ENCODE measurements at regions not wholly inside any gene's neighbourhood (a gene's known extent, or its start where the extent isn't known, plus 50 kb on each side); places are given as distances from the start of the nearest gene placed in this dataset.
"Not testable (repeated sequence)": the region's sequence is repeated elsewhere in the genome, so short reads cannot be mapped to it uniquely, and the experiment has no call there.

DNA sequence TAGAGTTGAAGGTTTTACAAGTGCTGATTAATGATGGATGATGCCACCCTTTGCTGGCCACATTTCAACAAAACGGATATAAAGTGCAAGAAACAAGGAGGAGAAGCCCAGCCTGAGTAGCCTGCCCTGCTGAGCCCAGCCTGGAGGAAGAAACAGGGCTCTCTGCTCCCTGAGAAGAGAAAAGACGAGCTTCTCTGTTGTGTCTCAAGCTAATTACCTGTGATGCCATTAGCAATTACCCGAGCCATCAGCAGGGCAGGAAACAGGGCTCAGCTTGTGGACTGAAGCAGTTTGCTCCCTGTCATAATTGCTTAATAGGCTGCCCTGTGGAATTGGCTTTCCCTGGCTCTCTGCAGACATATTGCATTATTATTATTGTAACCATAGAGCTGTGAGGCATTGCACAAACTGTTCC is 709.3 kb upstream of the AUTS2 start:
- ChIA-PET CTCF (no interaction called here), POLR2A (no interaction called here)
- DNase-seq (ENCODE audit: extremely low spot score) = no peak
- TF ChIP-seq, protein P1, sequence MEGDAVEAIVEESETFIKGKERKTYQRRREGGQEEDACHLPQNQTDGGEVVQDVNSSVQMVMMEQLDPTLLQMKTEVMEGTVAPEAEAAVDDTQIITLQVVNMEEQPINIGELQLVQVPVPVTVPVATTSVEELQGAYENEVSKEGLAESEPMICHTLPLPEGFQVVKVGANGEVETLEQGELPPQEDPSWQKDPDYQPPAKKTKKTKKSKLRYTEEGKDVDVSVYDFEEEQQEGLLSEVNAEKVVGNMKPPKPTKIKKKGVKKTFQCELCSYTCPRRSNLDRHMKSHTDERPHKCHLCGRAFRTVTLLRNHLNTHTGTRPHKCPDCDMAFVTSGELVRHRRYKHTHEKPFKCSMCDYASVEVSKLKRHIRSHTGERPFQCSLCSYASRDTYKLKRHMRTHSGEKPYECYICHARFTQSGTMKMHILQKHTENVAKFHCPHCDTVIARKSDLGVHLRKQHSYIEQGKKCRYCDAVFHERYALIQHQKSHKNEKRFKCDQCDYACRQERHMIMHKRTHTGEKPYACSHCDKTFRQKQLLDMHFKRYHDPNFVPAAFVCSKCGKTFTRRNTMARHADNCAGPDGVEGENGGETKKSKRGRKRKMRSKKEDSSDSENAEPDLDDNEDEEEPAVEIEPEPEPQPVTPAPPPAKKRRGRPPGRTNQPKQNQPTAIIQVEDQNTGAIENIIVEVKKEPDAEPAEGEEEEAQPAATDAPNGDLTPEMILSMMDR (IDR thresholded peaks at IDR 0.05; ENCODE audit: control extremely low read depth, extremely low read depth, low read depth, missing control alignments) = no peak

- CTCF ChIA-PET = interaction anchor here (1.2 kb wide), 1 partner anchor 19 kb away, joined by 3 read pairs; no protein-coding TSS in a partner anchor
- TF ChIP-seq, protein P1 (IDR thresholded peaks at IDR 0.05; ENCODE audit: control extremely low read depth, extremely low read depth, low read depth, missing control alignments) = no peak
These were observed 706.0 kb upstream of the AUTS2 start for GRCh38 chr7:68892236-68892635.

DNA sequence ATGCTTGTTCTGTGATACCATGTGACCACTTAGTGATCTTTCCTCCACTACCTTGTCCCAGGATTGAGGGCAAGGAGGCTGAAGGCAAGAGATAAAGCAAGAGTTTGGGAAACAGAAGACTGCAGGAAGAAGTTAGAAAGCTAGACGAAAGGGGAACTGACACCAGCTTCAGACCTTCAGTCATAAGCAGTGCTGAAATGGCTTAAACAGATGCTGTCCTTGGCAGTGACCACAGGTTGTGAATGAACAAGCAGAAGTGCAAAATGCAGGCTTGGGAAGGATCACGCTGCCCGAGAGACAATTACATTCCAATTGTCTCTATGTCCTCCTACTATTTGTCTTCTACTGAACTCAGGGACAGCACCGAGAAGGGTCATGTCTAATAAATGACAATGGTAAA is 704.9 kb upstream of the AUTS2 start:
- TF ChIP-seq, protein P1 (IDR thresholded peaks at IDR 0.05; ENCODE audit: control extremely low read depth, extremely low read depth, low read depth, missing control alignments) = no peak
- DNase-seq (ENCODE audit: extremely low spot score) = no peak
- CTCF ChIA-PET = no interaction called here
- POLR2A ChIA-PET = no interaction called here

More at GRCh38 chr7:68892236-68892635, 706.0 kb upstream of the AUTS2 start:
- POLR2A ChIA-PET = no interaction called here
- no peak for DNase-seq (ENCODE audit: extremely low spot score)

DNA sequence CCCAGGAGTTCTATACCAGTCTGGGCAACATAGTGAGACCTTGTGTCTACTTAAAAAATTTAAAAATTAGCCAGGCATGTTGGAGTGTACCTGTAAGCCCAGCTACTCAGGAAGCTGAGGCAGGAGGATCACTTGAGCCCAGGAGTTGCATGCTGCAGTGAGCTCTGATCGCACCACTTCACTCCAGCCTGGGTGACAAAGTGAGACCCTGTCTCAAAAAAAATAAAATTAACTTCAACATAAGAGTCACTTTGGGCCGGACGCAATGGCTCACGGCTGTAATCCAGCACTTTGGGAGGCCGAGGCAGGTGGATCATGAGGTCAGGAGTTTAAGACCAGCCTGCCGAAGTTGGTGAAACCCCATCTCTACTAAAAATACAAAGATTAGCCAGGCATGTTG is 699.1 kb upstream of the AUTS2 start:
- DNase-seq (ENCODE audit: extremely low spot score); POLR2A ChIA-PET; CTCF ChIA-PET: not testable (repeated sequence)

DNA sequence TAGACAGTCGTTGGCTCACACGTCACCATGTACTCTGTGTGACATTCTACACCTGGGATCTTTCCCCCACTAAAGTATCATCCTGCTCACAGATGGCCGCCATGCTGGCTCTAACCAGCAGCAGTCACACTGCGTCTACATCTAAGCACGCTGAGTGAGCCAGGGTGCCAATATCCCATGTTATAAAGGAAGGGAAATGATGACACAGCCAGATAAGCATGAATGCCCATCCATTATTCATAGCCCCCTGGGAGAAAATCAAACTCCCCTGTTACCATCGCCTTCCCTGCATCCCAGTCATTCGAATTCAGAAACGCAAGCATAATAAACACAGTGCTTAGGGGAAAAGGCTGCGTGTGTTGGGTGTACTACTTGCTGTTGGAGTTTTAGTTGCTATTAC is 698.2 kb upstream of the AUTS2 start:
- TF ChIP-seq, protein P1 (IDR thresholded peaks at IDR 0.05; ENCODE audit: control extremely low read depth, extremely low read depth, low read depth, missing control alignments) = no peak
- POLR2A ChIA-PET = no interaction called here
- DNase-seq (ENCODE audit: extremely low spot score) = no peak
- CTCF ChIA-PET = no interaction called here

DNA sequence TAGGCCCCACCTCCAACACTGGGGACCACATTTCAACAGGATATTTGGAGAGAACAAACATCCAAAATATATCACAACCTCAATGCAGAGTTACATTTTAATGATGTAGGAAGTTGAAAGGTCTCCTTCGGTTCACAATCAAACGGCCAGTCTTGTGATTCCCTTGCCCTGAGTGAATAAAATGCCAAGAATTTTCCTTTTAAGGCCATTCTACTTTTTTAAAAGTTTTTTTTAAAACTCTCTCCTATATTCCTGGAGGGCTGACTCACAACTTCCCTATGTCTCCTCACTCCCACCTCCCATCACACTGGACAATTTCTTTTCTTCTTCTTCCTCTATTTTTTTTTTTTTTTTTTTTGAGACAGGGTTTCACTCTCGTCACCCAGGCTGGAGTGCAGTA is 693.6 kb upstream of the AUTS2 start:
- DNase-seq (ENCODE audit: extremely low spot score) = no peak
- TF ChIP-seq, protein P1 (IDR thresholded peaks at IDR 0.05; ENCODE audit: control extremely low read depth, extremely low read depth, low read depth, missing control alignments) = no peak
- ChIA-PET CTCF (no interaction called here), POLR2A (no interaction called here)

DNA sequence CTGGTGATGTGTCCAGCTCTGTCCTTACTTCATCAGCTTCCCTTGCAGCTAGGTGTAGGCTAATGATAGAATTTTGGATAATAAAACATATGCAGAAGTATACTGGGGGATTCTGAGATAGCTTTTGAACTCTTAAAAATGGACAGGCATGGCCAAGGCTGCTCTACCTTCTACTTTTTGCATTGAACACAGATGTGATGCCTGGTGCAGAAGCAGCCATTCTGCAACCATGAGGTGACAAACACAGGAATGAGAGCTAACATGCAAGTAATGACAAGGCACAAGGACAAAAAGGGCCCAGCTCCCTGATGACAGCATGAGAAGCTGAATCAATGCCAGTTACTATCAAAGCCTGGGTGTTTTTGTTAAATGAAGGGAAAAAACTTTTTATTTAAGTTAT is 686.5 kb upstream of the AUTS2 start:
- ChIA-PET POLR2A (no interaction called here), CTCF (interaction anchor here (0.8 to 1.3 kb wide), 2 partner anchors 39 to 59 kb away, joined by 3 read pairs; no protein-coding TSS in a partner anchor)
- TF ChIP-seq, protein P1 (IDR thresholded peaks at IDR 0.05; ENCODE audit: control extremely low read depth, extremely low read depth, low read depth, missing control alignments) = no peak
- DNase-seq (ENCODE audit: extremely low spot score) = no peak
